HL-60 (cell line): ENCODE measurements at regions not wholly inside any gene's neighbourhood (a gene's known extent, or its start where the extent isn't known, plus 50 kb on each side); places are given as distances from the start of the nearest gene placed in this dataset.

Experiments used
- DNase-seq, 2 experiments: peaks; one replicate each; pipeline ENCODE4 v3.0.0-alpha.2; 2010 to 2020; ENCODE audit warnings: low read depth in 1 of 2, low spot score in 1 of 2
- H3K27ac ChIP-seq: fragments of 250-450 bp; sonication (Bioruptor Pico); replicated peaks from 2 replicates; pipeline ENCODE4 v1.5.1; 2020; ENCODE audit warnings: mild to moderate bottlenecking, moderate library complexity
- H3K27me3 ChIP-seq: fragments of 250-450 bp; sonication (Bioruptor Pico); 2 replicates; pipeline ENCODE4 v1.5.1; 2021; ENCODE audit warnings: mild to moderate bottlenecking, moderate library complexity; ENCODE audit not compliant: insufficient read depth, poor library complexity, severe bottlenecking
- H3K4me3 ChIP-seq: replicated peaks from 2 replicates; pipeline ENCODE4 v1.5.1; 2011; ENCODE audit warnings: mild to moderate bottlenecking, control low read depth, low read length; ENCODE audit not compliant: insufficient read depth
- CTCF ChIP-seq: IDR thresholded peaks from one replicate; pipeline ENCODE4 v1.5.1; 2011; ENCODE audit warnings: low read length, control low read depth, inconsistent platforms; ENCODE audit not compliant: insufficient read depth
- GABPA ChIP-seq: IDR thresholded peaks from 2 replicates; pipeline ENCODE4 v1.6.1; 2012; ENCODE audit warnings: low read depth
- POLR2AphosphoS5 ChIP-seq: IDR thresholded peaks from 2 replicates; pipeline ENCODE4 v1.6.1; 2012; ENCODE audit warnings: low read depth
- REST ChIP-seq: IDR thresholded peaks from 2 replicates; pipeline ENCODE4 v1.6.1; 2012; ENCODE audit warnings: low read depth; ENCODE audit not compliant: insufficient replicate concordance
- SPI1 ChIP-seq: IDR thresholded peaks from 2 replicates; pipeline ENCODE4 v1.6.1; 2012; ENCODE audit warnings: low read depth, mild to moderate bottlenecking, borderline replicate concordance

GRCh38 chr1:207268337-207268736, 53.1 kb upstream of the CD55 start:
- no peak for TF ChIP-seq CTCF
- TF ChIP-seq SPI1 = no peak
- no peak for TF ChIP-seq GABPA
- no peak for TF ChIP-seq POLR2AphosphoS5
- no peak for TF ChIP-seq REST
- H3K4me3 ChIP-seq = no peak overlapping the region
- DNase-seq = no peak
- H3K27ac ChIP-seq = no peak overlapping the region
- H3K27me3 ChIP-seq = no peaks in the 10 kb centered on the region

GRCh38 chr1:207268753-207269511, 52.5 kb upstream of the CD55 start:
- no peaks in the 10 kb centered on the region for H3K27me3 ChIP-seq
- H3K27ac ChIP-seq = no peak overlapping the region
- TF ChIP-seq REST (no peak), GABPA (no peak), POLR2AphosphoS5 (no peak), SPI1 (no peak)
- no peak for DNase-seq
- no peak overlapping the region for H3K4me3 ChIP-seq
